HepG2 (cell line): ENCODE measurements at regions not wholly inside any gene's neighbourhood (a gene's known extent, or its start where the extent isn't known, plus 50 kb on each side); places are given as distances from the start of the nearest gene placed in this dataset.

Experiments used
- ATAC-seq: fragments of 200-7000 bp; cut with Tn5 transposase; 3 replicates; pipeline ENCODE4 v1.9.1; 2020; ENCODE audit warnings: mild to moderate bottlenecking, moderate library complexity
- BruUV-seq: library from RNA; stranded (reverse); fragments of 400-500 nt; replicated peaks from 2 replicates; lab custom pipeline; 2021; lab: Mats Ljungman, UMichigan
- CTCF ChIA-PET: fragments of 300-600 bp; formaldehyde crosslinking; extraction: SDS; loops from one replicate; lab custom pipeline; 2021; ENCODE audit warnings: low total read pairs, inconsistent platforms, low intra/inter-chr PET ratio; lab: Yijun Ruan, JAX
- POLR2A ChIA-PET: fragments of 350-600 bp; sonication (Branson Sonifier 250); formaldehyde crosslinking; loops from one replicate; lab custom pipeline; 2020; ENCODE audit warnings: antibody characterized with exemption, inconsistent platforms; lab: Yijun Ruan, JAX
- DNase-seq: peaks from one replicate; pipeline ENCODE4 v3.0.0-alpha.2; 2015; ENCODE audit warnings: low spot score
- FAIRE-seq: peaks from 3 replicates; lab custom pipeline; 2011; peaks lifted over from hg19 to GRCh38; lab: Jason Lieb, UNC
- H2AFZ ChIP-seq: one replicate; pipeline ENCODE4 v1.6.1; 2011; ENCODE audit warnings: low read length, inconsistent platforms
- H3K27ac ChIP-seq: fragments of 300-600 bp; 3 replicates; pipeline ENCODE4 v1.8.0; 2011; ENCODE audit warnings: mixed run types, mild to moderate bottlenecking, mixed read lengths, low read length, inconsistent platforms; ENCODE audit not compliant: insufficient read depth; ENCODE audit errors: extremely low read length
- H3K27me3 ChIP-seq, 2 experiments: fragments of 200-600 bp in 1 of 2; 2 replicates in 1 of 2; 3 replicates in 1 of 2; pipeline versions ENCODE4 v1.6.0 to v1.8.0; 2011; ENCODE audit warnings: low read length in 2 of 2, mild to moderate bottlenecking in 2 of 2, moderate library complexity in 2 of 2, inconsistent platforms in 1 of 2; ENCODE audit not compliant: insufficient read depth in 2 of 2, control insufficient read depth in 1 of 2
- H3K36me3 ChIP-seq, 2 experiments: fragments of 200-600 bp in 1 of 2; replicated peaks in 1 of 2; 2 replicates in 1 of 2; 3 replicates in 1 of 2; pipeline versions ENCODE4 v1.5.1 to v1.8.0; 2011; ENCODE audit warnings: low read length in 2 of 2, inconsistent platforms in 1 of 2; ENCODE audit not compliant: insufficient read depth in 2 of 2, control insufficient read depth in 1 of 2
- H3K4me1 ChIP-seq: 2 replicates; pipeline ENCODE4 v1.5.1; 2012; ENCODE audit warnings: low read length, inconsistent platforms; ENCODE audit not compliant: insufficient read depth
- H3K4me2 ChIP-seq: 2 replicates; pipeline ENCODE4 v1.6.0; 2011; ENCODE audit warnings: low read depth, low read length, inconsistent platforms
- H3K4me3 ChIP-seq, 3 experiments: fragments of 200-600 bp in 1 of 3; sonication (generic), shearing (Covaris generic) in 1 of 3; replicated peaks in 1 of 3; 2 replicates each; pipeline ENCODE4 v1.5.1; 2011 to 2016; ENCODE audit warnings: low read length in 3 of 3, inconsistent platforms in 2 of 3, low read depth in 2 of 3, mild to moderate bottlenecking in 2 of 3, control low read depth in 1 of 3, mixed read lengths in 1 of 3; ENCODE audit not compliant: insufficient read depth in 1 of 3
- H3K79me2 ChIP-seq: one replicate; pipeline ENCODE4 v1.6.1; 2011; ENCODE audit warnings: low read length, inconsistent platforms; ENCODE audit not compliant: insufficient read depth
- H3K9ac ChIP-seq: 2 replicates; pipeline ENCODE4 v1.6.0; 2011; ENCODE audit warnings: mild to moderate bottlenecking, low read depth, low read length, inconsistent platforms; ENCODE audit not compliant: insufficient read depth
- H3K9me3 ChIP-seq: 2 replicates; pipeline ENCODE4 v1.5.1; 2012; ENCODE audit warnings: mild to moderate bottlenecking, low read length
- H4K20me1 ChIP-seq: 2 replicates; pipeline ENCODE4 v1.6.0; 2011; ENCODE audit warnings: inconsistent platforms, mild to moderate bottlenecking, low read length, moderate library complexity; ENCODE audit not compliant: insufficient read depth
- KDM5B ChIP-seq: sonication (generic); formaldehyde crosslinking; IDR thresholded peaks from 2 replicates; pipeline ENCODE4 v1.4.0; 2020; ENCODE audit warnings: missing genetic modification reagents, mild to moderate bottlenecking, borderline replicate concordance
- MIER2 ChIP-seq: IDR thresholded peaks from 2 replicates; pipeline ENCODE4 v1.6.1; 2016; ENCODE audit warnings: missing biosample characterization, missing genetic modification reagents
- MTF1 ChIP-seq: sonication (generic); formaldehyde crosslinking; IDR thresholded peaks from 2 replicates; pipeline ENCODE4 v1.5.0; 2020; ENCODE audit warnings: missing genetic modification reagents
- ZNF207 ChIP-seq: fragments of 450-650 bp; IDR thresholded peaks from 2 replicates; pipeline ENCODE4 v1.6.1; 2016; ENCODE audit warnings: antibody characterized with exemption, borderline replicate concordance
- ZNF713 ChIP-seq: sonication (generic); formaldehyde crosslinking; IDR thresholded peaks from 2 replicates; pipeline ENCODE4 v1.4.0; 2020; ENCODE audit warnings: mild to moderate bottlenecking, missing genetic modification reagents
- ZNF788 ChIP-seq: sonication (generic); formaldehyde crosslinking; IDR thresholded peaks from 2 replicates; pipeline ENCODE4 v1.5.0; 2020; ENCODE audit warnings: mild to moderate bottlenecking, missing genetic modification reagents, borderline replicate concordance
- WGBS: methylation state at CpG from one replicate; pipeline ENCODE4 v1.1.6; 2017; ENCODE audit warnings: low lambda C conversion rate; 5-methylcytosine and 5-hydroxymethylcytosine counted together
- in situ Hi-C: cut with HindIII; loops from 2 replicates; pipeline ENCODE4 v1.10.0; 2017; ENCODE audit warnings: low pct_unique_long_range_greater_than_20kb; ENCODE audit not compliant: extremely low pct_ligation_motif_present
- intact Hi-C: fragments of 100-400 bp; cut with micrococcal nuclease; formaldehyde crosslinking; loops from one replicate; pipeline ENCODE4 v1.10.0; 2022; ENCODE audit not compliant: unreplicated experiment
- TF ChIP-seq, protein P1 (sequence below): sonication (generic); formaldehyde crosslinking; IDR thresholded peaks from 2 replicates; pipeline ENCODE4 v1.9.0; 2021; ENCODE audit warnings: missing genetic modification reagents, mild to moderate bottlenecking, borderline replicate concordance
- TF ChIP-seq, protein P2 (sequence below): sonication (generic); formaldehyde crosslinking; IDR thresholded peaks from 2 replicates; pipeline ENCODE4 v1.5.0; 2020; ENCODE audit warnings: mild to moderate bottlenecking, missing genetic modification reagents
- TF ChIP-seq, protein P3 (sequence below): sonication (generic); formaldehyde crosslinking; IDR thresholded peaks from 2 replicates; pipeline ENCODE4 v1.5.0; 2020; ENCODE audit warnings: mild to moderate bottlenecking, missing genetic modification reagents, borderline replicate concordance
- TF ChIP-seq, protein P4 (sequence below): sonication (generic); formaldehyde crosslinking; IDR thresholded peaks from 2 replicates; pipeline ENCODE4 v1.4.0; 2020; ENCODE audit warnings: missing genetic modification reagents

DNA sequence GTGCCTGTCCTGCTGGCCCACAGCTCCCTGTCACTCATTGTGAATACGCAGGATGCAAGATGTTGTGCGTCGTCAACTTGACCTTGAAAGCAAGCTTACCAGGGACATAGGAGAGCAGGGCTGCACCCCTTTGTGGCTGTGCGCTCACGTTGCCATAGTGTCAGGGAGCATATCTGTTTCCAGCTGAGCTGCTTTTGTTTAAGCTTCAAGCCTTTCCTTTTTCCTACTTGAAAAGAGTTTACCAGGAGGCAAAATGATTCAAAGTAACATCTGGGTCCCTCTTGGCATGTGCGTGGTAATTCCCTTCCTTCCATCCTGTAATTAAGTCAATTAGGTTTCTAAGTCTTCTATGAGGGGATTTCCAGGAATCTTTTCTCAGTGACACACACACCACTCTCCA is 537.1 kb downstream of the AJAP1 start:
- no TSS peak for BruUV-seq
- H2AFZ ChIP-seq: no peak overlapping the region
- no peaks in the 10 kb centered on the region for H4K20me1 ChIP-seq
- in situ Hi-C loops (no loop called here), intact Hi-C loops (no loop called here)
- no peak overlapping the region for H3K27ac ChIP-seq
- H3K36me3 ChIP-seq: no peaks in the 10 kb centered on the region
- WGBS: 43% methylated on average over 6 of the region's 6 CpGs
- no peaks in the 10 kb centered on the region for H3K79me2 ChIP-seq
- ChIA-PET CTCF (no interaction called here), POLR2A (no interaction called here)
- no peaks in the 10 kb centered on the region for H3K4me1 ChIP-seq
- H3K9me3 ChIP-seq: peaks cover 81% of the 10 kb centered on the region
- ATAC-seq (no peak), FAIRE-seq (no peak), DNase-seq (no peak)
- no peak overlapping the region for H3K9ac ChIP-seq
- H3K27me3 ChIP-seq: no peaks in the 10 kb centered on the region; a peak in 1 of 5 replicates
- no peak overlapping the region for H3K4me3 ChIP-seq
- no peak overlapping the region for H3K4me2 ChIP-seq
- TF ChIP-seq MIER2 (CRISPR knock-in tag): no peak
- TF ChIP-seq, protein P1, sequence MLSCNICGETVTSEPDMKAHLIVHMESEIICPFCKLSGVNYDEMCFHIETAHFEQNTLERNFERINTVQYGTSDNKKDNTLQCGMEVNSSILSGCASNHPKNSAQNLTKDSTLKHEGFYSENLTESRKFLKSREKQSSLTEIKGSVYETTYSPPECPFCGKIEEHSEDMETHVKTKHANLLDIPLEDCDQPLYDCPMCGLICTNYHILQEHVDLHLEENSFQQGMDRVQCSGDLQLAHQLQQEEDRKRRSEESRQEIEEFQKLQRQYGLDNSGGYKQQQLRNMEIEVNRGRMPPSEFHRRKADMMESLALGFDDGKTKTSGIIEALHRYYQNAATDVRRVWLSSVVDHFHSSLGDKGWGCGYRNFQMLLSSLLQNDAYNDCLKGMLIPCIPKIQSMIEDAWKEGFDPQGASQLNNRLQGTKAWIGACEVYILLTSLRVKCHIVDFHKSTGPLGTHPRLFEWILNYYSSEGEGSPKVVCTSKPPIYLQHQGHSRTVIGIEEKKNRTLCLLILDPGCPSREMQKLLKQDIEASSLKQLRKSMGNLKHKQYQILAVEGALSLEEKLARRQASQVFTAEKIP: no peak
- TF ChIP-seq ZNF713: no peak
- TF ChIP-seq ZNF788: no peak
- no peak for TF ChIP-seq ZNF207
- TF ChIP-seq KDM5B (CRISPR knock-in tag): no peak
- TF ChIP-seq, protein P2, sequence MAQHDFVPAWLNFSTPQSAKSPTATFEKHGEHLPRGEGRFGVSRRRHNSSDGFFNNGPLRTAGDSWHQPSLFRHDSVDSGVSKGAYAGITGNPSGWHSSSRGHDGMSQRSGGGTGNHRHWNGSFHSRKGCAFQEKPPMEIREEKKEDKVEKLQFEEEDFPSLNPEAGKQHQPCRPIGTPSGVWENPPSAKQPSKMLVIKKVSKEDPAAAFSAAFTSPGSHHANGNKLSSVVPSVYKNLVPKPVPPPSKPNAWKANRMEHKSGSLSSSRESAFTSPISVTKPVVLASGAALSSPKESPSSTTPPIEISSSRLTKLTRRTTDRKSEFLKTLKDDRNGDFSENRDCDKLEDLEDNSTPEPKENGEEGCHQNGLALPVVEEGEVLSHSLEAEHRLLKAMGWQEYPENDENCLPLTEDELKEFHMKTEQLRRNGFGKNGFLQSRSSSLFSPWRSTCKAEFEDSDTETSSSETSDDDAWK: no peak
- no peak for TF ChIP-seq MTF1
- TF ChIP-seq, protein P3, sequence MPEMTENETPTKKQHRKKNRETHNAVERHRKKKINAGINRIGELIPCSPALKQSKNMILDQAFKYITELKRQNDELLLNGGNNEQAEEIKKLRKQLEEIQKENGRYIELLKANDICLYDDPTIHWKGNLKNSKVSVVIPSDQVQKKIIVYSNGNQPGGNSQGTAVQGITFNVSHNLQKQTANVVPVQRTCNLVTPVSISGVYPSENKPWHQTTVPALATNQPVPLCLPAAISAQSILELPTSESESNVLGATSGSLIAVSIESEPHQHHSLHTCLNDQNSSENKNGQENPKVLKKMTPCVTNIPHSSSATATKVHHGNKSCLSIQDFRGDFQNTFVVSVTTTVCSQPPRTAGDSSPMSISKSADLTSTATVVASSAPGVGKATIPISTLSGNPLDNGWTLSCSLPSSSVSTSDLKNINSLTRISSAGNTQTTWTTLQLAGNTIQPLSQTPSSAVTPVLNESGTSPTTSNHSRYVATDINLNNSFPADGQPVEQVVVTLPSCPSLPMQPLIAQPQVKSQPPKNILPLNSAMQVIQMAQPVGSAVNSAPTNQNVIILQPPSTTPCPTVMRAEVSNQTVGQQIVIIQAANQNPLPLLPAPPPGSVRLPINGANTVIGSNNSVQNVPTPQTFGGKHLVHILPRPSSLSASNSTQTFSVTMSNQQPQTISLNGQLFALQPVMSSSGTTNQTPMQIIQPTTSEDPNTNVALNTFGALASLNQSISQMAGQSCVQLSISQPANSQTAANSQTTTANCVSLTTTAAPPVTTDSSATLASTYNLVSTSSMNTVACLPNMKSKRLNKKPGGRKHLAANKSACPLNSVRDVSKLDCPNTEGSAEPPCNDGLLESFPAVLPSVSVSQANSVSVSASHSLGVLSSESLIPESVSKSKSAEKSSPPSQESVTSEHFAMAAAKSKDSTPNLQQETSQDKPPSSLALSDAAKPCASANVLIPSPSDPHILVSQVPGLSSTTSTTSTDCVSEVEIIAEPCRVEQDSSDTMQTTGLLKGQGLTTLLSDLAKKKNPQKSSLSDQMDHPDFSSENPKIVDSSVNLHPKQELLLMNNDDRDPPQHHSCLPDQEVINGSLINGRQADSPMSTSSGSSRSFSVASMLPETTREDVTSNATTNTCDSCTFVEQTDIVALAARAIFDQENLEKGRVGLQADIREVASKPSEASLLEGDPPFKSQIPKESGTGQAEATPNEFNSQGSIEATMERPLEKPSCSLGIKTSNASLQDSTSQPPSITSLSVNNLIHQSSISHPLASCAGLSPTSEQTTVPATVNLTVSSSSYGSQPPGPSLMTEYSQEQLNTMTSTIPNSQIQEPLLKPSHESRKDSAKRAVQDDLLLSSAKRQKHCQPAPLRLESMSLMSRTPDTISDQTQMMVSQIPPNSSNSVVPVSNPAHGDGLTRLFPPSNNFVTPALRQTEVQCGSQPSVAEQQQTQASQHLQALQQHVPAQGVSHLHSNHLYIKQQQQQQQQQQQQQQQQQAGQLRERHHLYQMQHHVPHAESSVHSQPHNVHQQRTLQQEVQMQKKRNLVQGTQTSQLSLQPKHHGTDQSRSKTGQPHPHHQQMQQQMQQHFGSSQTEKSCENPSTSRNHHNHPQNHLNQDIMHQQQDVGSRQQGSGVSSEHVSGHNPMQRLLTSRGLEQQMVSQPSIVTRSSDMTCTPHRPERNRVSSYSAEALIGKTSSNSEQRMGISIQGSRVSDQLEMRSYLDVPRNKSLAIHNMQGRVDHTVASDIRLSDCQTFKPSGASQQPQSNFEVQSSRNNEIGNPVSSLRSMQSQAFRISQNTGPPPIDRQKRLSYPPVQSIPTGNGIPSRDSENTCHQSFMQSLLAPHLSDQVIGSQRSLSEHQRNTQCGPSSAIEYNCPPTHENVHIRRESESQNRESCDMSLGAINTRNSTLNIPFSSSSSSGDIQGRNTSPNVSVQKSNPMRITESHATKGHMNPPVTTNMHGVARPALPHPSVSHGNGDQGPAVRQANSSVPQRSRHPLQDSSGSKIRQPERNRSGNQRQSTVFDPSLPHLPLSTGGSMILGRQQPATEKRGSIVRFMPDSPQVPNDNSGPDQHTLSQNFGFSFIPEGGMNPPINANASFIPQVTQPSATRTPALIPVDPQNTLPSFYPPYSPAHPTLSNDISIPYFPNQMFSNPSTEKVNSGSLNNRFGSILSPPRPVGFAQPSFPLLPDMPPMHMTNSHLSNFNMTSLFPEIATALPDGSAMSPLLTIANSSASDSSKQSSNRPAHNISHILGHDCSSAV: no peak
- TF ChIP-seq, protein P4, sequence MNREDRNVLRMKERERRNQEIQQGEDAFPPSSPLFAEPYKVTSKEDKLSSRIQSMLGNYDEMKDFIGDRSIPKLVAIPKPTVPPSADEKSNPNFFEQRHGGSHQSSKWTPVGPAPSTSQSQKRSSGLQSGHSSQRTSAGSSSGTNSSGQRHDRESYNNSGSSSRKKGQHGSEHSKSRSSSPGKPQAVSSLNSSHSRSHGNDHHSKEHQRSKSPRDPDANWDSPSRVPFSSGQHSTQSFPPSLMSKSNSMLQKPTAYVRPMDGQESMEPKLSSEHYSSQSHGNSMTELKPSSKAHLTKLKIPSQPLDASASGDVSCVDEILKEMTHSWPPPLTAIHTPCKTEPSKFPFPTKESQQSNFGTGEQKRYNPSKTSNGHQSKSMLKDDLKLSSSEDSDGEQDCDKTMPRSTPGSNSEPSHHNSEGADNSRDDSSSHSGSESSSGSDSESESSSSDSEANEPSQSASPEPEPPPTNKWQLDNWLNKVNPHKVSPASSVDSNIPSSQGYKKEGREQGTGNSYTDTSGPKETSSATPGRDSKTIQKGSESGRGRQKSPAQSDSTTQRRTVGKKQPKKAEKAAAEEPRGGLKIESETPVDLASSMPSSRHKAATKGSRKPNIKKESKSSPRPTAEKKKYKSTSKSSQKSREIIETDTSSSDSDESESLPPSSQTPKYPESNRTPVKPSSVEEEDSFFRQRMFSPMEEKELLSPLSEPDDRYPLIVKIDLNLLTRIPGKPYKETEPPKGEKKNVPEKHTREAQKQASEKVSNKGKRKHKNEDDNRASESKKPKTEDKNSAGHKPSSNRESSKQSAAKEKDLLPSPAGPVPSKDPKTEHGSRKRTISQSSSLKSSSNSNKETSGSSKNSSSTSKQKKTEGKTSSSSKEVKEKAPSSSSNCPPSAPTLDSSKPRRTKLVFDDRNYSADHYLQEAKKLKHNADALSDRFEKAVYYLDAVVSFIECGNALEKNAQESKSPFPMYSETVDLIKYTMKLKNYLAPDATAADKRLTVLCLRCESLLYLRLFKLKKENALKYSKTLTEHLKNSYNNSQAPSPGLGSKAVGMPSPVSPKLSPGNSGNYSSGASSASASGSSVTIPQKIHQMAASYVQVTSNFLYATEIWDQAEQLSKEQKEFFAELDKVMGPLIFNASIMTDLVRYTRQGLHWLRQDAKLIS (CRISPR knock-in tag): no peak
